ENCODE measurements at regions not wholly inside any gene's neighbourhood (a gene's known extent, or its start where the extent isn't known, plus 50 kb on each side); places are given as distances from the start of the nearest gene placed in this dataset.

GRCh38 chr7:47150497-47151260 is 431.2 kb downstream of the TNS3 start:
- TF ChIP-seq POLR2A (IDR thresholded peaks at IDR 0.05) (no peak), CTCF (IDR thresholded peaks at IDR 0.05) (no peak)
